Right atrium auricular region (tissue), 2 donors: ENCODE measurements at regions not wholly inside any gene's neighbourhood (a gene's known extent, or its start where the extent isn't known, plus 50 kb on each side); places are given as distances from the start of the nearest gene placed in this dataset.
A peak's percentile ranks its signal among the peaks of the same experiment; 100 is the strongest.

ENCODE experiments used
- DNase-seq: peaks from one replicate; pipeline ENCODE4 v3.0.0-alpha.2; 2019; ENCODE audit warnings: low spot score
- H3K27ac ChIP-seq, 2 donors: fragments of 200-600 bp; sonication (generic); 1 replicate in 1 of 2; 2 replicates in 1 of 2; pipeline ENCODE4 v1.5.1; 2016 to 2019
- H3K27me3 ChIP-seq, 2 donors: fragments of 200-600 bp; sonication (generic); one replicate each; pipeline versions ENCODE4 v1.5.1 to v1.6.0; 2017 to 2019
- H3K36me3 ChIP-seq: fragments of 200-600 bp; sonication (generic); one replicate; pipeline ENCODE4 v1.5.1; 2016
- H3K4me1 ChIP-seq, 2 donors: fragments of 200-600 bp; sonication (generic); one replicate each; pipeline versions ENCODE4 v1.5.1 to v1.6.0; 2017 to 2019
- H3K4me3 ChIP-seq, 2 donors: fragments of 200-600 bp; sonication (generic); 1 replicate in 1 of 2; 2 replicates in 1 of 2; pipeline ENCODE4 v1.5.1; 2017 to 2019; ENCODE audit warnings: mild to moderate bottlenecking in 1 of 2, moderate library complexity in 1 of 2
- H3K9me3 ChIP-seq, 2 donors: fragments of 200-600 bp; sonication (generic); one replicate each; pipeline ENCODE4 v1.5.1; 2019
- CTCF ChIP-seq, 2 donors: fragments of 200-600 bp; sonication (generic); IDR thresholded peaks; one replicate each; pipeline ENCODE4 v1.5.1; 2019; ENCODE audit warnings: antibody characterized with exemption in 2 of 2

- no peaks in the 10 kb centered on the region for H3K4me1 ChIP-seq
- no peaks in the 10 kb centered on the region for H3K27me3 ChIP-seq
- H3K36me3 ChIP-seq, result no peaks in the 10 kb centered on the region
- H3K4me3 ChIP-seq, result no peak overlapping the region
- DNase-seq, result no peak
- no peak overlapping the region for H3K27ac ChIP-seq
- TF ChIP-seq CTCF (IDR thresholded peaks at IDR 0.05), result no peak
- H3K9me3 ChIP-seq, result peaks cover 0 to 6% of the 10 kb centered on the region in 2 donors
Observed at GRCh38 chrX:16005917-16006316, 117.4 kb upstream of the GRPR start.

- H3K27me3 ChIP-seq, result no peaks in the 10 kb centered on the region
- TF ChIP-seq CTCF (IDR thresholded peaks at IDR 0.05), result no peak
Observed at GRCh38 chrX:16002185-16002584, 121.2 kb upstream of the GRPR start.

GRCh38 chrX:15998350-15998749, 125.0 kb upstream of the GRPR start:
- no peak overlapping the region for H3K27ac ChIP-seq
- DNase-seq, result no peak
- no peaks in the 10 kb centered on the region for H3K27me3 ChIP-seq
- no peaks in the 10 kb centered on the region for H3K36me3 ChIP-seq
- no peak for TF ChIP-seq CTCF (IDR thresholded peaks at IDR 0.05)
- H3K9me3 ChIP-seq, result peaks cover 0 to 6% of the 10 kb centered on the region in 2 donors
- H3K4me1 ChIP-seq, result no peaks in the 10 kb centered on the region
- no peak overlapping the region for H3K4me3 ChIP-seq

More at GRCh38 chrX:16002185-16002584, 121.2 kb upstream of the GRPR start:
- no peak for DNase-seq
- Histone ChIP-seq H3K27ac (no peak overlapping the region), H3K36me3 (no peaks in the 10 kb centered on the region), H3K4me3 (no peak overlapping the region), H3K9me3 (peaks cover 0 to 6% of the 10 kb centered on the region in 2 donors), H3K4me1 (no peaks in the 10 kb centered on the region)

- Histone ChIP-seq H3K4me1 (peaks cover 0 to 4% of the 10 kb centered on the region in 2 donors), H3K27ac (peak overlapping the region in 1 of 2 donors; percentile 38), H3K36me3 (no peaks in the 10 kb centered on the region), H3K9me3 (peaks cover 0 to 3% of the 10 kb centered on the region in 2 donors), H3K4me3 (no peak overlapping the region), H3K27me3 (no peaks in the 10 kb centered on the region)
- DNase-seq, result no peak
- TF ChIP-seq CTCF (IDR thresholded peaks at IDR 0.05), result no peak
Observed at GRCh38 chrX:15989716-15990115, 133.6 kb upstream of the GRPR start.

GRCh38 chrX:15988661-15989603, 134.3 kb upstream of the AP1S2 start:
- Histone ChIP-seq H3K27me3 (no peaks in the 10 kb centered on the region), H3K27ac (peak overlapping the region in 1 of 2 donors; percentile 38), H3K4me1 (peaks cover 0 to 4% of the 10 kb centered on the region in 2 donors), H3K9me3 (peaks cover 0 to 3% of the 10 kb centered on the region in 2 donors), H3K4me3 (no peak overlapping the region), H3K36me3 (no peaks in the 10 kb centered on the region)
- no peak for DNase-seq
- no peak for TF ChIP-seq CTCF (IDR thresholded peaks at IDR 0.05)
